Femur (tissue), 1 donor: ENCODE measurements at regions not wholly inside any gene's neighbourhood (a gene's known extent, or its start where the extent isn't known, plus 50 kb on each side); places are given as distances from the start of the nearest gene placed in this dataset.
A peak's percentile ranks its signal among the peaks of the same experiment; 100 is the strongest.
"Not testable (repeated sequence)": the region's sequence is repeated elsewhere in the genome, so short reads cannot be mapped to it uniquely, and the experiment has no call there.

ENCODE experiments used
- DNase-seq: peaks from one replicate; pipeline ENCODE4 v3.0.0-alpha.2; 2017

- not testable (repeated sequence) for DNase-seq
These were observed 144.7 kb upstream of the CRYM start for GRCh38 chr16:21422824-21423223.

DNA sequence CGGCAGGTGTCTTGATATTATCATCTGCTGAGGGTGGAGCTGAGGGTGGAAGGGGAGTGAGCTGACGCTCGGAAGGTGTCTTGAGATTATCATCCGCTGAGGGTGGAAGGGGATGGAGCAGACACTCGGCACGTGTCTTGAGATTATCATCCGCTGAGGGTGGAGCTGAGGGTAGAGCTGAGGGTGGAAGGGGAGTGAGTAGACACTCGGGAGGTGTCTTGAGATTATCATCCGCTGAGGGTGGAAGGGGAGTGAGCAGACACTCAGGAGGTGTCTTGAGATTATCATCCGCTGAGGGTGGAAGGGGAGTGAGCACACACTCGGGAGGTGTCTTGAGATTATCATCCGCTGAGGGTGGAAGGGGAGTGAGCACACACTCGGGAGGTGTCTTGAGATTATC, 126.6 kb upstream of the CRYM start:
- DNase-seq: not testable (repeated sequence)

DNA sequence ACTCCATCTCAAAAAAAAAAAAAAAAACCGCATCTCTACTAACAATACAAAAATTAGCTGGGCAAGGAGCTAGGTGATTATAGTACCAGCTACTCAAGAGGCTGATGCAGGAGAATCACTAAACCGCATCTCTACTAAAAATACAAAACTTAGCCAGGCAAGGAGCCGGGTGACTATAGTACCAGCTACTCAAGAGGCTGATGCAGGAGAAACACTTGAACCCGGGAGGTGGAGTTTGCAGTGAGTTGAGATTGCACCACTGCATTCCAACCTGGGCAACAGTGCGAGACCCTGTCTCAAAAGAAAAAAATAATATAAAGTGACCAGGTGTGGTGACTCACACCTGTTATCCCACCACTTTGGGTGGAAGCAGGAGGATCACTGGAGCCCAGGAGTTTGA, 119.8 kb upstream of the CRYM start:
- DNase-seq: not testable (repeated sequence)

- not testable (repeated sequence) for DNase-seq
These were observed 118.5 kb upstream of the CRYM start for GRCh38 chr16:21396545-21396944.

GRCh38 chr16:21390634-21391033, 112.5 kb upstream of the CRYM start:
- DNase-seq: not testable (repeated sequence)

DNA sequence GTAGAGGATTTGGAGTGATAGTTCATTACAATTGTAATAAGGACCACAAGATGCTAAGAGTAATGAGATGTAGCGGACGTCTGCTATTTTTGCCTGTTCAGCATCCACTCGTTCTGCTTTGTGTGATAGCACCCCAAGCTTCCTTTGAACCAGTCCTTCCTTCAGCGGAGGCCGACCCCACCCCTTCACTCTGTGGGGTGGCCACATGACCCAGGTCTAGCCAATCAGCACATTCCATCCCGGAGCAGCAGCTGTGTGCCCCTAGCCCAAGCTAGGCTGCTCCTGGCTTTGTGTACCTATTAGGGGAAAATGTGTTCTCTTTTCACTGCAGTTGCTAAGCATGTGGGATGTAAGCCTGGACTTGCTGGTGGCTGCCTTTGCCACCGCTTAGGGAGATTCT, 111.8 kb upstream of the CRYM start:
- DNase-seq: not testable (repeated sequence)

DNA sequence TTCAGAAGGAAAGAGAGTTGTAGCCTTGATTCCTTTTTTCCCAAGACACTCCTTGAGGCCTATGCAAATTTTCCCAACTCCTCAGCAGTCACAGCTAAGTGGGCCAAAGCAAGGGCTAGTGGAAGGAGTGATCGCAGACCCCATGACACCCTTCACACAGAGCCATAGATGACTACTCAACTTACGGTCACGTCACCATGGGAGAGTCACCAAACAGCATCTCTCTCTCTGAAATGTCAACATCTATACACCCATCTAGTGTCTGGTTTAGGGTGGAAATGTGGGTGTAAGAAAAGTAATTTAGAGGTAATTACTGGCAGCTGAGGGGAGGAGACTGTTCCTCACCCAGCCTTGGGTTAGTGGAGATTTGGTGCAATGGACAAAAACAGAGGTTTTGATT, 109.7 kb upstream of the CRYM start:
- not testable (repeated sequence) for DNase-seq

GRCh38 chr16:21386201-21386915, 108.3 kb upstream of the CRYM start:
- DNase-seq: not testable (repeated sequence)

DNA sequence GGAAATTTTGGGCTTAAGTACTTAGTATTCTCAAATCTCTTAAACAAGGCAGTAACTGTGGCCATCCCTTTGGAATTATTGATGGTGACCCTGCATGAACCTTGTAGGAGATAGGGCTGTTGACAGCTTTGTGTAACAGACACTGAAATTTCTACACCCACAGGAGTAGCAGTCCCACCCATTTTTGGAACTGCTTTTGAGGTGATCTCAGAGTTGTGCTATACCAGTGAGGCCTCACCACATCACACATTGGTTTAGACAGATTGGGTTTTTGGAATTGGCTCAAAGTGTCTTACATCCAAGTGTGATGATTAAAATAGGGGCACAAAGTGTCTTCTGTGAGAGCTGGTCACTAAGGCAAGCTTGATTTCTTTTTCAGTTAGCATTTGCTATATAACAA, 105.6 kb upstream of the CRYM start:
- DNase-seq: not testable (repeated sequence)

DNA sequence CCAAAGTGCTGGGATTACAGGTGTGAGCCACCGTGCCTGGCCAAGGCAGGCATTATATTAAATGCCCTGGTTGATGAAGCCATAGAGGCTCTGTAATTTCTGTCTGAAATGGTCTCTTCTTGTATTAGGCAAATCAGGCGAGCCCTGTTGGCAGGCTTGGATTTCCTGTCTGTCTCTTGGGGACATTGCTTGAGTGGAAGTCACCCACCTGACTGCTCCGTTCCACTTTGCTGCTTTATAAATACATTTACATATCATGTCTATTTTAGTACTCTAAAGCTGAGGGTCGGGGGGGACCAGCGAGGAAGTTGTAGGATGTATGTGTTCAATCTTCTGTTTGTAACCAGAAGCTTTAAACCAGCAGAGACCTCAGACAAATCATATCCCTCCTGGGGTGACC, 101.6 kb upstream of the CRYM start:
- not testable (repeated sequence) for DNase-seq

DNA sequence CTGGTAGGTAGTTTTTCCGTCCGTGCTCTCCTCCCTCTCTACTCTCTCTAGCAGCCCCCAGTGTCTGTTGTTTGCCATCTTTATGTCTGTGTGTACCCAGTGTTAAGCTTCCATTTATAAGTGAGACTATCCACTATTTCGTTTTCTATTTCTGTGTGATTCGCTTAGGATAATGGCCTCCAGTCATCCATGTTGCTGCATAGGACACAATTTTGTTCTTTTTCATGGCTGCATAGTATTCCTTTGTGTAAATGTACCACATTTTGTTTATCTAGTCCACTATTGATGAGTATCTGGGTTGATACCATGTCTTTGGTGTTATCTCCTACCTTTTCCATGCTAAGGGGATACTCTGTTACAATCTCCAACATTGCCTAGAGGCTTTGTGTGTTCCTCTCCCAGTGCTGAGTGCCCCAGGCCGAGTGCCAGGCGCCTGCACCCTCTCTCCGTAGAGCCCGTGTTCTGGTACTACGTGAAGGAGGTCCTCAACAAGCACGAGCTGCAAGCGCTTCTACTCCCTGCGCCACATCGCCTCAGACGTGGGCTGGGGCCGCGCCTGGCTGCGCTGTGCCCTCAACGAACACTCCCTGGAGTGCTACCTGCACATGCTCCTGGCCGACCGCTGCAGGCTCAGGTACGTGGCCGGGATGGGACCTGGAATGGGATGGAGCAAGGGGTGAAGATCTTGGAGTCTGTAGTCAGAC, 98.3 kb upstream of the CRYM start:
- DNase-seq: not testable (repeated sequence)

DNA sequence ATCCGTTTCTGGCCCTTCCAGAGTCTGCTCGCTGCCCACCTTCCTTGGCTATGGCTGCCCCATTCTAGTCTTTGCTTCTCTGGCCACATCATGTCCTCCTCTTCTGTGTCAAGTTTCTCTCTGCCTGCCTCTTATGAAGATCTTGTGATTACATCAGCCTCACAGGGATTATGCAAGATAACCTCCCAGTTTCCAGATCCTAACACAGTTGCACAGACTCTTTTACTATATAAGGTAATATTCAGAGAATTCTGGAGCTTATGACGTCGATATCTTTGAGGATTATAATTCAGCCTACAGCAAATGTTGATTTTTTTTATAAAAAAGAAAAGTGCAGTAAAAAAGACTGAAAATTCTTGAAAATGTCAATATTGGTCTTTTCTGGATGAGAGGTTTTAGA, 97.2 kb upstream of the CRYM start:
- not testable (repeated sequence) for DNase-seq

GRCh38 chr16:21373454-21373853, 95.4 kb upstream of the CRYM start:
- DNase-seq: not testable (repeated sequence)

DNA sequence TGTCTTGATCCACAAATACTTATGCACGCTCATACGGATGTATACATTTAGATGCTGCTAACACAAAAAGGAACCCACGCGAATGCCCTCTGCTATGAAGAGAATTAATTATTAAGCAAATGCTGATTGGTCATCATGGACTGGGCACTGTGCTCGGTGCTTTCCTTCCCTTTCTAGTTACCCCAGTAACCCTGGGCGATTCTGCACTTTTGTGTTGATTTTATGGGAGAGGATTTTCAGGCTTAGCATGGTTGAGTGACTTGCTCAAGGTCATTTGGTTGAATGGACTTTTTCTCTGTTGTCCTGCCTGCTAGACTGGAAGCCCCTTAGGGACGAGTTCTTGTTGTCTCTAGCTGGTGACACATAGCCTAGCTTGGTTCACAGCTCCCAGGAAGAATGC, 94.8 kb upstream of the CRYM start:
- not testable (repeated sequence) for DNase-seq

DNA sequence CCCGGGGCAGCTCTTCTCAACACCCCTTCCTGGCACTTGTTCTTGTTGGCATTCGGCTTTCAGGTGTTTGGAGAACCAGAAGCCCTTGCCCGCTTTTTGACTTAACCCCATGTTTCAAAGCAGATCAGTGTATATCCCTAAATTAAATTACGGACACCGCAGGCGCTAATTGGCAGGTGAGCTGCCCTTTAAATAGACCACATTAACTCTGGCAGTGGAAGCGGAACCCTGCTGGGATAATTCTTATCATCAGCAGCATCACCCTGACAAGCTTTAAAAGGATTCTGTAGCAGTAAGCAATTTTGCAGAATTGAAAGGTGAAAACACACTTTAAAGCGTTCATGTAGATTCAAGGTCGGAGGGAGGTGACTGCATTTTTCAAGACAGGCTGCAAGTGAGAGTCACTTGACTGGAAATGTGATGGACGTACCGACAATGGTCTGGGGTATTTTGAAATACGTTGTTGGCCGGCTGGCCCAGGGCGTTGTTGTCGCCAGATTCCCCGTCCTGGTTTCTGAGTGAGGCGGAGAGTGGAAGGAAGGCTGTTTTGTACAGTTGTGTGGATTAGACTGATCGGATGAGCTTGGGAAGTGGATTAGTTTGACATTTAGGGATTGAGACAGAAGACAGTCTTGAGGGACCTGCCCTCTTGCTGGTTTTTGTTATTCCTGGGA, 94.2 kb upstream of the CRYM start:
- not testable (repeated sequence) for DNase-seq

- DNase-seq: peak; percentile 27
These were observed 92.7 kb upstream of the CRYM start for GRCh38 chr16:21370791-21371190.

DNA sequence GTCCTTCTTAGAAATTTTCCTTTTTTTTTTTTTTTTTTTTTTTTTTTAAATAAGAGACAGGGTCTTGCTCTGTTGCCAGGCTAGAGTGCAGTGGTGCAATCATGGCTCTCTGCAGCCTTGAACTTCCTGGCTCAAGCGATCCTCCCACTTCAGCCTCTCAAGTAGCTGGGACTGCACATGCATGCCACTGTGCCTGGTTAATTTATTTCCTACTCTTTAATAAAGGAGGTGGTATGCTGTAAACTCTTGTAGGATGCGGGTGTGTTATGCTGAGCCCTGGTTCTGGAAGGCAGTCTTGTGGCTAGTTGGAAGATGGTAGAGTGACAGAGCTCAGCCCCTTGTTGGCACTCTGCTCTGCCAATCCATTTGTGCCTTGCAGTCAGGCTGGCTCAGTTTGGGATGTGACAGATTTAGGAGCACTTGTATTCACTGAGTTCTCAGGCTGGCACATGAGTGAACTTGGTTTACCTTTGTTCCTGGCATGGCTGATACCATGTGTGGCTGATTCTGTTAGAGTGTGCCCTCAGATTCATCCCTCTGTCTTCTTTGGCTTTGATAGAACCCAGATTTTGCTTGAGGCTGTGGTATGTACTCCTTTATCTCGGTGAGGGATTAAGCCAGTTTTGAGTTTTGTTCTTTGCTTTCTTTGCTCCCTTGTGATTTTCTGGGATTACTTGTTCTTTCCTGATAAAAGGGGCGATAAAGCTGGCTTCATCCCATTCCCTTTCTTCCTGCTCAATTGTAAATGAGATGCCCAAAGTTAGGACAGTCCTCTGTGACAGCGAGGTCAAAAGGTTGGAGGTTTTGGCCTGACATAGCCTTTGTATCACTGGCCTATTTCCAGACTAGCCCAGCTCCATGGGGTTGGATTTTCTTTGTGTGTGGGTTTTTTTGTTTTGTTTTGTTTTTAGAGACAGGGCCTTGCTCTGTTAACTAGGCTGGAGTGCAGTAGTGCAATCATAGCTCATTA, 91.2 kb upstream of the CRYM start:
- not testable (repeated sequence) for DNase-seq

DNA sequence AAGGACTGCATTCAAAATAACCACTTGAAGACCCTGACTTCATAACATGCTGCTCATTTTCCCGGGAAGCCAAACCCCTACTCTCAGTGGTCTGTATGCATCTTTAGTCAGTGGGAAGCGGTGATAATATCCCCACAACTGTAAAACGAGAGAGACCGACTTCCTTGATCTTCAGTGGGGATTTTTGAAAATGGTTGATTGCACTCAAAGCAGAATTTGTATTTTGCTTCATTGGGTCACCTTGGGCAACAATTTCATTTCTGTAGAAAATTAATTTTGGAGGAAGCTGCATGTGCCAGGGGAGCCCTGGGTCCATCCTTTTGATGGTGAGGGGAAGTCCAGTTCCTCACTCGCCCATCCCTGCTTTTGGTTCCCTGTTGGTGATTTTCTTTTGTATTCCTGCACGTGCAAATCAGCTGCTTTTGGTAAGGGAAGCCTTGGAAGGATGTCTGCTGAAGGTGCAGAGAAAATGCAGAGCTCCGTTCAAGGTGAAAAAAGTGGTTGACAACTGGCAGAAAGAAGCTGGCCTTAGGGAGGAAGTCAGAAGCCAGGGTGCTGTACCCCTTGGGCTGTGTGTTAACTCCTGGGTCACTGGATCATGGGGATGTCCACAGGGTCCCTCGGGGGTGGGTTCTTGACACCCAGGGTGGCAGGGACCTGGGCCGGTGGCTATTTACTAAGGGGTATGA, 89.8 kb upstream of the CRYM start:
- DNase-seq: not testable (repeated sequence)

DNA sequence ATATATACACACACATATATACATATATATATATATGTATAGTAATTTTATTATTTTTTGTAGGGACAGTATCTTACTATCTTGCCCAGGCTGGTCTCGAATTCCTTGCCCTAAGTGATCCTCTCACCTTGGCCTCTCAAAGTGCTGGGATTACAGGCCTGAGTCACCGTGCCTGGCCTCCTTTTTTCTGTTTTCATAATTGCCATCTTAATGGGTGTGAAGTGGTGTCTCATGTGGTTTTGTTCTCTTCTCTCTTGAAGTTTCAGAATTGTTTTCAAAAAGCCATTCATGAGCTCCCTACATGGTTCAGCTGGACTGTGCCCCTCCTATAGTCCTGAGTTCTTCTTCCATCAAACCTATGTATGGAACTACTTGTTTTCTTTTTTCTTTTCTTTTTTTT, 88.9 kb upstream of the CRYM start:
- DNase-seq: not testable (repeated sequence)

- not testable (repeated sequence) for DNase-seq
These were observed 87.5 kb upstream of the CRYM start for GRCh38 chr16:21365541-21365940.

- DNase-seq: not testable (repeated sequence)
These were observed 85.6 kb upstream of the CRYM start for GRCh38 chr16:21363550-21364223.
